HG02642 (cell line): ENCODE measurements at regions not wholly inside any gene's neighbourhood (a gene's known extent, or its start where the extent isn't known, plus 50 kb on each side); places are given as distances from the start of the nearest gene placed in this dataset.
"Not testable (repeated sequence)": the region's sequence is repeated elsewhere in the genome, so short reads cannot be mapped to it uniquely, and the experiment has no call there.

Experiments used
- ATAC-seq: cut with Tn5 transposase; IDR thresholded peaks from one replicate; pipeline ENCODE4 v1.9.1; 2021; ENCODE audit warnings: mild to moderate bottlenecking; ENCODE audit not compliant: unreplicated experiment, poor library complexity

GRCh38 chr3:26763723-26764122 lies 141.2 kb downstream of the LRRC3B start:
- ATAC-seq: no peak

GRCh38 chr3:26766031-26766430 lies 143.5 kb downstream of the LRRC3B start:
- no peak for ATAC-seq

- ATAC-seq: no peak
These were observed 145.6 kb downstream of the LRRC3B start for GRCh38 chr3:26768068-26768651.

GRCh38 chr3:26799679-26800317 lies 177.2 kb downstream of the LRRC3B start:
- ATAC-seq: no peak

- ATAC-seq: no peak
These were observed 184.7 kb downstream of the LRRC3B start for GRCh38 chr3:26807272-26807671.

GRCh38 chr3:26825454-26825853 lies 202.9 kb downstream of the LRRC3B start:
- ATAC-seq: no peak

- no peak for ATAC-seq
These were observed 204.6 kb downstream of the LRRC3B start for GRCh38 chr3:26827169-26827568.

- ATAC-seq: no peak
These were observed 215.5 kb downstream of the LRRC3B start for GRCh38 chr3:26838026-26838425.

- ATAC-seq: no peak
These were observed 216.4 kb downstream of the LRRC3B start for GRCh38 chr3:26839001-26839400.

- ATAC-seq: no peak
These were observed 217.8 kb downstream of the LRRC3B start for GRCh38 chr3:26840272-26840870.

GRCh38 chr3:26845194-26845593 lies 222.6 kb downstream of the LRRC3B start:
- no peak for ATAC-seq

GRCh38 chr3:26847680-26848079 lies 225.1 kb downstream of the LRRC3B start:
- no peak for ATAC-seq

GRCh38 chr3:26894443-26894842 lies 271.9 kb downstream of the LRRC3B start:
- no peak for ATAC-seq

- no peak for ATAC-seq
These were observed 292.6 kb downstream of the LRRC3B start for GRCh38 chr3:26915208-26915607.

- no peak for ATAC-seq
These were observed 298.3 kb downstream of the LRRC3B start for GRCh38 chr3:26920646-26921478.

- no peak for ATAC-seq
These were observed 309.3 kb downstream of the LRRC3B start for GRCh38 chr3:26931896-26932295.

- ATAC-seq: no peak
These were observed 310.2 kb downstream of the LRRC3B start for GRCh38 chr3:26932752-26933151.

- ATAC-seq: not testable (repeated sequence)
These were observed 322.9 kb downstream of the LRRC3B start for GRCh38 chr3:26945480-26945879.

- ATAC-seq: no peak
These were observed 337.8 kb downstream of the LRRC3B start for GRCh38 chr3:26960382-26960781.

GRCh38 chr3:26962492-26963360 lies 340.2 kb downstream of the LRRC3B start:
- ATAC-seq: peak; percentile 94
